DMS79 treated with DMSO at 0.1 percent for 48 hours (cell line): ENCODE measurements at regions not wholly inside any gene's neighbourhood (a gene's known extent, or its start where the extent isn't known, plus 50 kb on each side); places are given as distances from the start of the nearest gene placed in this dataset.

Experiments
- DNase-seq: peaks from one replicate; lab custom pipeline; 2025; lab: John Stamatoyannopoulos, UW

- no peak for DNase-seq
Measured at GRCh38 chr11:39144351-39145130, 2314.9 kb downstream of the LRRC4C start.

GRCh38 chr11:39139581-39139980 lies 2319.9 kb downstream of the LRRC4C start:
- DNase-seq = no peak

GRCh38 chr11:39120890-39121289 lies 2338.6 kb downstream of the LRRC4C start:
- no peak for DNase-seq

GRCh38 chr11:39113606-39114005 lies 2345.8 kb downstream of the LRRC4C start:
- no peak for DNase-seq

GRCh38 chr11:39102236-39102635 lies 2357.2 kb downstream of the LRRC4C start:
- DNase-seq = no peak

- no peak for DNase-seq
Measured at GRCh38 chr11:39078465-39078864, 2381.0 kb downstream of the LRRC4C start.

GRCh38 chr11:39037611-39038010 lies 2421.8 kb downstream of the LRRC4C start:
- DNase-seq = no peak

- no peak for DNase-seq
Measured at GRCh38 chr11:39036021-39036420, 2423.4 kb downstream of the LRRC4C start.

GRCh38 chr11:39021539-39021938 lies 2423.5 kb upstream of the RAG2 start:
- no peak for DNase-seq

- no peak for DNase-seq
Measured at GRCh38 chr11:39011797-39012196, 2413.8 kb upstream of the RAG2 start.

- DNase-seq = no peak
Measured at GRCh38 chr11:38990841-38991240, 2392.8 kb upstream of the RAG2 start.

- DNase-seq = no peak
Measured at GRCh38 chr11:38990139-38990538, 2392.1 kb upstream of the RAG2 start.

GRCh38 chr11:38988908-38989307 lies 2390.9 kb upstream of the RAG2 start:
- DNase-seq = no peak

- DNase-seq = no peak
Measured at GRCh38 chr11:38972220-38972619, 2374.2 kb upstream of the RAG2 start.

GRCh38 chr11:38971141-38971540 lies 2373.1 kb upstream of the RAG2 start:
- no peak for DNase-seq

GRCh38 chr11:38968951-38969350 lies 2370.9 kb upstream of the RAG2 start:
- DNase-seq = no peak

- DNase-seq = no peak
Measured at GRCh38 chr11:38952698-38953097, 2354.7 kb upstream of the RAG2 start.

GRCh38 chr11:38950867-38951266 lies 2352.8 kb upstream of the RAG2 start:
- no peak for DNase-seq

GRCh38 chr11:38948392-38948791 lies 2350.4 kb upstream of the RAG2 start:
- DNase-seq = no peak

- DNase-seq = no peak
Measured at GRCh38 chr11:38937709-38938108, 2339.7 kb upstream of the RAG2 start.

GRCh38 chr11:38935941-38936340 lies 2337.9 kb upstream of the RAG2 start:
- no peak for DNase-seq

GRCh38 chr11:38927993-38928392 lies 2330.0 kb upstream of the RAG2 start:
- DNase-seq = no peak

GRCh38 chr11:38924644-38925043 lies 2326.6 kb upstream of the RAG2 start:
- no peak for DNase-seq

GRCh38 chr11:38900211-38900610 lies 2302.2 kb upstream of the RAG2 start:
- no peak for DNase-seq
